GM23248 (cell line): ENCODE measurements at regions not wholly inside any gene's neighbourhood (a gene's known extent, or its start where the extent isn't known, plus 50 kb on each side); places are given as distances from the start of the nearest gene placed in this dataset.
A peak's percentile ranks its signal among the peaks of the same experiment; 100 is the strongest.

Experiments
- DNase-seq: peaks from one replicate; pipeline ENCODE4 v3.0.0-alpha.2; 2015
- H2AFZ ChIP-seq: fragments of 200-600 bp; sonication (generic); 2 replicates; pipeline ENCODE4 v1.6.1; 2016; ENCODE audit warnings: antibody characterized with exemption
- H3F3A ChIP-seq: fragments of 200-600 bp; sonication (generic); 2 replicates; pipeline ENCODE4 v1.6.1; 2016; ENCODE audit warnings: mild to moderate bottlenecking, antibody characterized with exemption, mixed run types; ENCODE audit not compliant: insufficient read depth
- H3K27ac ChIP-seq: fragments of 200-600 bp; sonication (generic); 2 replicates; pipeline ENCODE4 v1.5.1; 2016; ENCODE audit warnings: mild to moderate bottlenecking
- H3K27me3 ChIP-seq: fragments of 200-600 bp; sonication (generic); replicated peaks from 2 replicates; pipeline ENCODE4 v1.6.1; 2016; ENCODE audit warnings: mild to moderate bottlenecking; ENCODE audit not compliant: insufficient read depth
- H3K36me3 ChIP-seq: fragments of 200-600 bp; sonication (generic); 2 replicates; pipeline ENCODE4 v1.6.1; 2016; ENCODE audit warnings: low read depth, mild to moderate bottlenecking
- H3K4me1 ChIP-seq: fragments of 200-600 bp; sonication (generic); 2 replicates; pipeline ENCODE4 v1.6.1; 2016; ENCODE audit warnings: mild to moderate bottlenecking; ENCODE audit not compliant: insufficient read depth
- H3K4me2 ChIP-seq: fragments of 200-600 bp; sonication (generic); one replicate; pipeline ENCODE4 v1.6.1; 2016; ENCODE audit warnings: mild to moderate bottlenecking; ENCODE audit not compliant: unreplicated experiment
- H3K4me3 ChIP-seq: fragments of 200-600 bp; sonication (generic); 2 replicates; pipeline ENCODE4 v1.5.1; 2016; ENCODE audit warnings: mild to moderate bottlenecking
- H3K79me2 ChIP-seq: fragments of 200-600 bp; sonication (generic); 2 replicates; pipeline ENCODE4 v1.6.1; 2016; ENCODE audit warnings: mild to moderate bottlenecking; ENCODE audit not compliant: insufficient read depth
- H3K9ac ChIP-seq: fragments of 200-600 bp; sonication (generic); 2 replicates; pipeline ENCODE4 v1.6.1; 2016; ENCODE audit warnings: mild to moderate bottlenecking
- H3K9me2 ChIP-seq: fragments of 200-600 bp; sonication (generic); 2 replicates; pipeline ENCODE4 v1.6.1; 2016; ENCODE audit warnings: mixed run types, mild to moderate bottlenecking, moderate library complexity; ENCODE audit not compliant: insufficient read depth
- H3K9me3 ChIP-seq: fragments of 200-600 bp; sonication (generic); one replicate; pipeline ENCODE4 v1.6.1; 2017; ENCODE audit warnings: low read depth
- H4K20me1 ChIP-seq: fragments of 200-600 bp; sonication (generic); 2 replicates; pipeline ENCODE4 v1.6.0; 2016; ENCODE audit not compliant: insufficient read depth
- EZH2 ChIP-seq: fragments of 200-600 bp; sonication (generic); IDR thresholded peaks from 2 replicates; pipeline ENCODE4 v1.6.1; 2018; ENCODE audit warnings: antibody characterized with exemption, mild to moderate bottlenecking; ENCODE audit not compliant: insufficient read depth, poor library complexity, severe bottlenecking
- EZH2phosphoT487 ChIP-seq: fragments of 200-600 bp; sonication (generic); IDR thresholded peaks from 2 replicates; pipeline ENCODE4 v1.6.1; 2018; ENCODE audit warnings: antibody characterized with exemption, moderate library complexity, mild to moderate bottlenecking, low read depth; ENCODE audit not compliant: insufficient read depth
- WGBS, 2 experiments: methylation state at CpG; one replicate each; pipeline ENCODE4 v1.1.6; 2015 to 2017; ENCODE audit warnings: low lambda C conversion rate in 2 of 2, low coverage in 1 of 2; ENCODE audit errors: missing lambda C conversion rate in 2 of 2; 5-methylcytosine and 5-hydroxymethylcytosine counted together
- in situ Hi-C: fragments of 300-500 bp; cut with MboI; formaldehyde crosslinking; loops from 2 replicates; pipeline ENCODE4 v1.15.0; 2020

DNA sequence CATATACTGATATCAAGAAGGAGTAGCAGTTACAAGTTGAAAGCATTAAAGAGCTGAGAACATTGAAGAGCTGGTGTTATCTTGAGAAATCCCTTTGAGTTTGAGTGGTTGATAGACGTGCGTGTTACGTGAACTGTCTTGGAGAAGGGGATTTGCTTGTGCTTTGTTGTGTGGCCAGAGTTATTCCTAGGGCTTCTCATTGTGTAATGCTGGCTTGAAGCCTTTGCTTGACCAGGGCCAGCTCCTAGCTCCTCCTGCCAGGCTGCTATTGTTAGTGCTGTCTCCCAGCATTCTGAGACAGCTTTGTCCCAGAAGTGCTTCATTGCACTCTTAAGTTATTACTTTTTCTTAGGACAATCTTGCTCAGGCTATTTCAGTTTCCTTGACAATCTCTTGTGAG is 116.2 kb upstream of the KCNK2 start:
- H3K36me3 ChIP-seq = no peaks in the 10 kb centered on the region
- no peak overlapping the region for H3K4me3 ChIP-seq
- no peaks in the 10 kb centered on the region for H3K27me3 ChIP-seq
- peaks cover 33% of the 10 kb centered on the region for H3F3A ChIP-seq
- no peak overlapping the region for H3K9ac ChIP-seq
- peaks cover 45% of the 10 kb centered on the region for H3K4me1 ChIP-seq
- no peaks in the 10 kb centered on the region for H3K9me3 ChIP-seq
- no peaks in the 10 kb centered on the region for H3K9me2 ChIP-seq
- WGBS, 2 experiments = 79 to 82% methylated on average over 3 of the region's 3 CpGs
- no peak overlapping the region for H3K4me2 ChIP-seq
- TF ChIP-seq EZH2 (no peak), EZH2phosphoT487 (no peak)
- no peaks in the 10 kb centered on the region for H3K79me2 ChIP-seq
- in situ Hi-C loops = no loop called here
- DNase-seq = peak; percentile 39
- no peaks in the 10 kb centered on the region for H4K20me1 ChIP-seq
- H3K27ac ChIP-seq = no peak overlapping the region
- H2AFZ ChIP-seq = no peak overlapping the region; the same call in 1 of the 2 replicates

DNA sequence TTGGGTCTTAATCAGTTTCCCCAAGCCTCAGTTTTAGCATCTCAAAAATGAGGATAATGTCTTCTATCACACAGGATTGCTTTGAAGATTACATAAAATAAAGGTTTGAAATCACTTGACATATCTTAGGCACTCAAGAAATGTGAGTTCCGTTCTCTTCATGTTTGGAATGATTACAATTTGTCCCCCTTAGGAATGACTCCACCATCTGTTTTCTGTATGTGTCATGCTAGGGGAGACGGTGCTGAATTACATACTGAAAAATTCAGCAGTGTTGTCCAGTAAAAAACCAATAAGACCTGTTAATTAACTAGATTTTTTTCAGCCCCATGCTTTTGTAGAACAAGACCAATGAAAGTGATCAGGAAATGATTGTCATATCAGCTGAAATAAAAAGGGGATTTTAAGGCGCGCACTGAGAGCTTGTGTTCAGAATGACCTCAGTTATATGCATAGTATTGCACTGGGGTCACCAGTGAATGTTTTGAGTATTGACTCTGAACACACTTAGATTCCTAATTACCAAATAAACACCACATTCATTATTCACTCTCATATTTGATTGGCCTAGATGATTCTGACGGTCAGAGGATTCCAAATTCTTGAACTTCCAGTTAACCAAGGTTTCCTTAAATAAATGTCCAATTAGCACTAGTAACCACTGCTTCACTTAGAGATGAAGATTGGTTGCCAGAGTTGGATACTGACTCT is 114.5 kb upstream of the KCNK2 start:
- in situ Hi-C loops = no loop called here
- peaks cover 45% of the 10 kb centered on the region for H3K4me1 ChIP-seq
- H3K27ac ChIP-seq = peak overlapping the region; percentile 79
- H2AFZ ChIP-seq = no peak overlapping the region
- no peaks in the 10 kb centered on the region for H3K9me3 ChIP-seq
- peaks cover 33% of the 10 kb centered on the region for H3F3A ChIP-seq
- peak; percentile 49 for DNase-seq
- no peaks in the 10 kb centered on the region for H3K9me2 ChIP-seq
- no peak overlapping the region for H3K4me2 ChIP-seq
- TF ChIP-seq EZH2 (no peak), EZH2phosphoT487 (no peak)
- H3K36me3 ChIP-seq = no peaks in the 10 kb centered on the region
- 63 to 64% methylated on average over 5 of the region's 5 CpGs for WGBS, 2 experiments
- H3K9ac ChIP-seq = no peak overlapping the region
- no peak overlapping the region for H3K4me3 ChIP-seq
- no peaks in the 10 kb centered on the region for H3K27me3 ChIP-seq
- H4K20me1 ChIP-seq = no peaks in the 10 kb centered on the region
- H3K79me2 ChIP-seq = no peaks in the 10 kb centered on the region

DNA sequence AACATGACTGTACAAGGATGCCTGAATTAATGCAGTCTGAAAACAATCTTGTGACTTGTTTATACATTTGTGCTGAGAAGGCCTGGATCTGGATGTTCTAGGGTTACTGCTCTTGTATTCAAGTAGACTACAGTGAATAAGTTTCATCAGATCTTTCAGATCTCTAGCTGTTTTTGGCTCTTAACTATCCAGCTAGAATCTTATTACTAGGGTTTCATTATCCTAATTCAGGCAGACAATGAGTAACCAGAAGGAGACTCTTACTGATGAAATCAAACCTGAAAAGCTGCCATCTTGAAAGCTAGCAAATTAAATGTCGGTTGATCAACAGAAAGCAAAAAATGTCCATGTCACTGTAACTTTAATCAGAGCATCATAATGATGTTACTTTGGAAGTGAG is 112.5 kb upstream of the KCNK2 start:
- DNase-seq = peak; percentile 86
- Histone ChIP-seq H3K79me2 (no peaks in the 10 kb centered on the region), H3K9me2 (no peaks in the 10 kb centered on the region), H3K4me2 (no peak overlapping the region), H3K4me1 (peaks cover 45% of the 10 kb centered on the region), H3K27me3 (no peaks in the 10 kb centered on the region), H2AFZ (peak overlapping the region; percentile 47), H3K36me3 (no peaks in the 10 kb centered on the region), H3K9me3 (no peaks in the 10 kb centered on the region), H4K20me1 (no peaks in the 10 kb centered on the region), H3K27ac (peak overlapping the region; percentile 79), H3K4me3 (no peak overlapping the region), H3K9ac (peak overlapping the region; percentile 37), H3F3A (peaks cover 33% of the 10 kb centered on the region)
- WGBS, 2 experiments = 2 to 4% methylated on average over 1 of the region's 1 CpG
- TF ChIP-seq EZH2phosphoT487 = no peak
- in situ Hi-C loops = no loop called here

DNA sequence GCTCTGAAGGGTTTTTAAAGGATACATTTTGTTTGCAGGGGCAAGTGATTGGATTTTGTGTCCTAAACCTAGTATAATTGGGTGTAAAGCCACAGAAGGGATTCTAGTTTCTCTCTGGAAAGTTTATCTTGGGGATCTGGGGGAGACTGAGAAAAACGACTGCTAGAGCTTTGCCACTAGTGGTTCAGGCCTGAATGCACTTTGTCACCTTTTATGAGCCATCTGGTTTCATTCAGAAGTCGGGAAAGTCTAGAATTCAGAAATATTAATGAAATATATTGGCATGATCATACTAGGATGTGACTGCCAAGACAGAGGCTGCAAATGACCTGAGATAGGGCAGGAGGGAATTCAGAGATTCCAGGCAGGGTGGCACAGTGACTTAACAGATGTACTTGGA is 111.5 kb upstream of the KCNK2 start:
- no peak overlapping the region for H3K9ac ChIP-seq
- H3K4me3 ChIP-seq = no peak overlapping the region
- no peak for DNase-seq
- no peak overlapping the region for H3K4me2 ChIP-seq
- H3K9me2 ChIP-seq = no peaks in the 10 kb centered on the region
- H3K79me2 ChIP-seq = no peaks in the 10 kb centered on the region
- peak overlapping the region; percentile 79 for H3K27ac ChIP-seq
- no peaks in the 10 kb centered on the region for H3K36me3 ChIP-seq
- WGBS, 2 experiments = 8 to 13% methylated on average over 2 of the region's 2 CpGs
- peaks cover 33% of the 10 kb centered on the region for H3F3A ChIP-seq
- H3K4me1 ChIP-seq = peaks cover 45% of the 10 kb centered on the region
- H2AFZ ChIP-seq = peak overlapping the region; percentile 47
- no peak for TF ChIP-seq EZH2
- H3K9me3 ChIP-seq = no peaks in the 10 kb centered on the region
- H4K20me1 ChIP-seq = no peaks in the 10 kb centered on the region
- in situ Hi-C loops = no loop called here
- no peaks in the 10 kb centered on the region for H3K27me3 ChIP-seq

DNA sequence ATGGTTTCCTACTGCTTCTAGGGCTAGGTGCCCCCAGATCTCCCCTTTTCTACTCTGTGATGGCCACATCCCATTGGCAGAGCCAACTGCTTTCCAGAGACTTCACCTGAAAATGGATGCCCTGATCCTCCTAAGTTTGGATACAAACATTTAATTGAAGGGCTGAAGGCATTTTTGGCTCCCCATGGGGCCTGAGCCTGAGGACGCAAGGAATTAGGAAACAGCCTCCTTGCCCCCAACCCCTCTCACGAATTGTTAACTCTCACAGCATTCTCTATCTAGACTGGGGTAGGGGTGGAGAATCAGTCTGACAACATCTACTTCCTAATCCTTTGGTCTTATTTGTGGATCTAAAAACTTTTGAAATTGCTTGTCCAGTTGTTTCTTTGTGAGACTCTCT is 108.5 kb upstream of the KCNK2 start:
- H3K4me2 ChIP-seq = no peak overlapping the region
- no peak overlapping the region for H3K27ac ChIP-seq
- TF ChIP-seq EZH2phosphoT487 = no peak
- no peak for TF ChIP-seq EZH2
- in situ Hi-C loops = no loop called here
- no peak overlapping the region for H2AFZ ChIP-seq
- peaks cover 22% of the 10 kb centered on the region for H3K4me1 ChIP-seq
- H3K79me2 ChIP-seq = no peaks in the 10 kb centered on the region
- H3K36me3 ChIP-seq = no peaks in the 10 kb centered on the region
- no peaks in the 10 kb centered on the region for H3K9me2 ChIP-seq
- H3K9ac ChIP-seq = no peak overlapping the region
- H4K20me1 ChIP-seq = no peaks in the 10 kb centered on the region
- H3K27me3 ChIP-seq = no peaks in the 10 kb centered on the region
- no peak for DNase-seq
- no peak overlapping the region for H3K4me3 ChIP-seq
- WGBS, 2 experiments = 83 to 93% methylated on average over 2 of the region's 2 CpGs
- no peaks in the 10 kb centered on the region for H3K9me3 ChIP-seq
- peaks cover 24% of the 10 kb centered on the region for H3F3A ChIP-seq
